HepG2 (cell line): ENCODE measurements at regions not wholly inside any gene's neighbourhood (a gene's known extent, or its start where the extent isn't known, plus 50 kb on each side); places are given as distances from the start of the nearest gene placed in this dataset.

Source experiments
- ATAC-seq: fragments of 200-7000 bp; cut with Tn5 transposase; 3 replicates; pipeline ENCODE4 v1.9.1; 2020; ENCODE audit warnings: mild to moderate bottlenecking, moderate library complexity
- BruUV-seq: library from RNA; stranded (reverse); fragments of 400-500 nt; replicated peaks from 2 replicates; lab custom pipeline; 2021; lab: Mats Ljungman, UMichigan
- CTCF ChIA-PET: fragments of 300-600 bp; formaldehyde crosslinking; extraction: SDS; loops from one replicate; lab custom pipeline; 2021; ENCODE audit warnings: low total read pairs, inconsistent platforms, low intra/inter-chr PET ratio; lab: Yijun Ruan, JAX
- POLR2A ChIA-PET: fragments of 350-600 bp; sonication (Branson Sonifier 250); formaldehyde crosslinking; loops from one replicate; lab custom pipeline; 2020; ENCODE audit warnings: antibody characterized with exemption, inconsistent platforms; lab: Yijun Ruan, JAX
- DNase-seq: peaks from one replicate; pipeline ENCODE4 v3.0.0-alpha.2; 2015; ENCODE audit warnings: low spot score
- FAIRE-seq: peaks from 3 replicates; lab custom pipeline; 2011; peaks lifted over from hg19 to GRCh38; lab: Jason Lieb, UNC
- H2AFZ ChIP-seq: one replicate; pipeline ENCODE4 v1.6.1; 2011; ENCODE audit warnings: low read length, inconsistent platforms
- H3K27ac ChIP-seq: fragments of 300-600 bp; 3 replicates; pipeline ENCODE4 v1.8.0; 2011; ENCODE audit warnings: mixed run types, mild to moderate bottlenecking, mixed read lengths, low read length, inconsistent platforms; ENCODE audit not compliant: insufficient read depth; ENCODE audit errors: extremely low read length
- H3K27me3 ChIP-seq, 2 experiments: fragments of 200-600 bp in 1 of 2; 2 replicates in 1 of 2; 3 replicates in 1 of 2; pipeline versions ENCODE4 v1.6.0 to v1.8.0; 2011; ENCODE audit warnings: low read length in 2 of 2, mild to moderate bottlenecking in 2 of 2, moderate library complexity in 2 of 2, inconsistent platforms in 1 of 2; ENCODE audit not compliant: insufficient read depth in 2 of 2, control insufficient read depth in 1 of 2
- H3K36me3 ChIP-seq, 2 experiments: fragments of 200-600 bp in 1 of 2; replicated peaks in 1 of 2; 2 replicates in 1 of 2; 3 replicates in 1 of 2; pipeline versions ENCODE4 v1.5.1 to v1.8.0; 2011; ENCODE audit warnings: low read length in 2 of 2, inconsistent platforms in 1 of 2; ENCODE audit not compliant: insufficient read depth in 2 of 2, control insufficient read depth in 1 of 2
- H3K4me1 ChIP-seq: 2 replicates; pipeline ENCODE4 v1.5.1; 2012; ENCODE audit warnings: low read length, inconsistent platforms; ENCODE audit not compliant: insufficient read depth
- H3K4me2 ChIP-seq: 2 replicates; pipeline ENCODE4 v1.6.0; 2011; ENCODE audit warnings: low read depth, low read length, inconsistent platforms
- H3K4me3 ChIP-seq, 3 experiments: fragments of 200-600 bp in 1 of 3; sonication (generic), shearing (Covaris generic) in 1 of 3; replicated peaks in 1 of 3; 2 replicates each; pipeline ENCODE4 v1.5.1; 2011 to 2016; ENCODE audit warnings: low read length in 3 of 3, inconsistent platforms in 2 of 3, low read depth in 2 of 3, mild to moderate bottlenecking in 2 of 3, control low read depth in 1 of 3, mixed read lengths in 1 of 3; ENCODE audit not compliant: insufficient read depth in 1 of 3
- H3K79me2 ChIP-seq: one replicate; pipeline ENCODE4 v1.6.1; 2011; ENCODE audit warnings: low read length, inconsistent platforms; ENCODE audit not compliant: insufficient read depth
- H3K9ac ChIP-seq: 2 replicates; pipeline ENCODE4 v1.6.0; 2011; ENCODE audit warnings: mild to moderate bottlenecking, low read depth, low read length, inconsistent platforms; ENCODE audit not compliant: insufficient read depth
- H3K9me3 ChIP-seq: 2 replicates; pipeline ENCODE4 v1.5.1; 2012; ENCODE audit warnings: mild to moderate bottlenecking, low read length
- H4K20me1 ChIP-seq: 2 replicates; pipeline ENCODE4 v1.6.0; 2011; ENCODE audit warnings: inconsistent platforms, mild to moderate bottlenecking, low read length, moderate library complexity; ENCODE audit not compliant: insufficient read depth
- ARID3A ChIP-seq: IDR thresholded peaks from 2 replicates; pipeline ENCODE4 v1.6.1; 2012; ENCODE audit warnings: low read depth, low read length, improper control_type of control experiment
- ATRX ChIP-seq: sonication (generic); formaldehyde crosslinking; IDR thresholded peaks from 2 replicates; pipeline ENCODE4 v1.4.0; 2020; ENCODE audit warnings: missing genetic modification reagents, borderline replicate concordance
- CENPBD1 ChIP-seq: sonication (generic); formaldehyde crosslinking; IDR thresholded peaks from 2 replicates; pipeline ENCODE4 v1.8.0; 2022; ENCODE audit warnings: missing genetic modification reagents, low read depth, mild to moderate bottlenecking, borderline replicate concordance
- GATAD2A ChIP-seq: IDR thresholded peaks from 2 replicates; pipeline ENCODE4 v1.6.1; 2016
- KAT2B ChIP-seq: fragments of 150-350 bp; IDR thresholded peaks from 2 replicates; pipeline ENCODE4 v1.6.1; 2014; ENCODE audit warnings: low read depth, low read length, borderline replicate concordance
- MAX ChIP-seq: IDR thresholded peaks from 2 replicates; pipeline ENCODE4 v1.6.1; 2012; ENCODE audit warnings: inconsistent platforms
- MNT ChIP-seq: fragments of 450-650 bp; IDR thresholded peaks from 2 replicates; pipeline ENCODE4 v1.6.1; 2016
- NFRKB ChIP-seq: fragments of 450-650 bp; IDR thresholded peaks from 2 replicates; pipeline ENCODE4 v1.6.1; 2017
- ZC3H13 ChIP-seq: sonication (generic); formaldehyde crosslinking; IDR thresholded peaks from 2 replicates; pipeline ENCODE4 v1.8.1; 2023; ENCODE audit warnings: mild to moderate bottlenecking, missing genetic modification reagents, moderate library complexity
- ZNF484 ChIP-seq: sonication (generic); formaldehyde crosslinking; IDR thresholded peaks from 2 replicates; pipeline ENCODE4 v1.5.1; 2020; ENCODE audit warnings: mild to moderate bottlenecking, low read depth, missing genetic modification reagents, borderline replicate concordance
- ZNF580 ChIP-seq: IDR thresholded peaks from 2 replicates; pipeline ENCODE4 v1.6.1; 2016; ENCODE audit warnings: low read depth, borderline replicate concordance
- ZNF724P ChIP-seq: sonication (generic); formaldehyde crosslinking; IDR thresholded peaks from 2 replicates; pipeline ENCODE4 v1.8.0; 2022; ENCODE audit warnings: missing genetic modification reagents, borderline replicate concordance
- ZNF776 ChIP-seq: sonication (generic); formaldehyde crosslinking; IDR thresholded peaks from 2 replicates; pipeline ENCODE4 v1.4.0; 2020; ENCODE audit warnings: mild to moderate bottlenecking, missing genetic modification reagents
- ZNF790 ChIP-seq: sonication (generic); formaldehyde crosslinking; IDR thresholded peaks from 2 replicates; pipeline ENCODE4 v1.8.0; 2022; ENCODE audit warnings: missing genetic modification reagents, mild to moderate bottlenecking, borderline replicate concordance
- ZNF841 ChIP-seq: sonication (generic); formaldehyde crosslinking; IDR thresholded peaks from 2 replicates; pipeline ENCODE4 v1.8.1; 2023; ENCODE audit warnings: missing genetic modification reagents, borderline replicate concordance
- WGBS: methylation state at CpG from one replicate; pipeline ENCODE4 v1.1.6; 2017; ENCODE audit warnings: low lambda C conversion rate; 5-methylcytosine and 5-hydroxymethylcytosine counted together
- in situ Hi-C: cut with HindIII; loops from 2 replicates; pipeline ENCODE4 v1.10.0; 2017; ENCODE audit warnings: low pct_unique_long_range_greater_than_20kb; ENCODE audit not compliant: extremely low pct_ligation_motif_present
- intact Hi-C: fragments of 100-400 bp; cut with micrococcal nuclease; formaldehyde crosslinking; loops from one replicate; pipeline ENCODE4 v1.10.0; 2022; ENCODE audit not compliant: unreplicated experiment

GRCh38 chr12:40587421-40587820 lies 104.8 kb upstream of the CNTN1 start (continued):
- TF ChIP-seq MNT = no peak
- TF ChIP-seq, all 625 proteins: peak for 0

GRCh38 chr12:40587970-40588369 lies 104.3 kb upstream of the CNTN1 start:
- in situ Hi-C loops (no loop called here), intact Hi-C loops (no loop called here)
- Histone ChIP-seq H3K9ac (no peak overlapping the region), H3K27ac (no peak overlapping the region), H3K27me3 (no peaks in the 10 kb centered on the region), H3K4me1 (no peaks in the 10 kb centered on the region), H3K36me3 (no peaks in the 10 kb centered on the region), H3K4me2 (no peak overlapping the region), H3K9me3 (peaks cover 87% of the 10 kb centered on the region), H4K20me1 (no peaks in the 10 kb centered on the region), H3K79me2 (no peaks in the 10 kb centered on the region)
- BruUV-seq = no TSS peak
- no peak for ATAC-seq
- CTCF ChIA-PET = no interaction called here
- FAIRE-seq = no peak
- 28% methylated on average over 3 of the region's 3 CpGs for WGBS
- TF ChIP-seq ARID3A (no peak), ZNF580 (CRISPR knock-in tag) (no peak), NFRKB (no peak), MAX (no peak), ZNF724P (CRISPR knock-in tag) (no peak), KAT2B (no peak), ZNF790 (no peak), ATRX (no peak), ZC3H13 (CRISPR knock-in tag) (no peak), ZNF484 (CRISPR knock-in tag) (no peak), GATAD2A (CRISPR knock-in tag) (no peak), ZNF776 (CRISPR knock-in tag) (no peak), CENPBD1 (no peak), ZNF841 (CRISPR knock-in tag) (no peak)
- TF ChIP-seq, all 625 proteins: peak for 0
- POLR2A ChIA-PET = no interaction called here
- no peak overlapping the region for H3K4me3 ChIP-seq
- no peak for DNase-seq
- no peak overlapping the region for H2AFZ ChIP-seq
